C4-2B (cell line): ENCODE measurements at regions not wholly inside any gene's neighbourhood (a gene's known extent, or its start where the extent isn't known, plus 50 kb on each side); places are given as distances from the start of the nearest gene placed in this dataset.

Source experiments
- CTCF ChIP-seq: fragments of 450-650 bp; conservative IDR thresholded peaks from 2 replicates; pipeline ENCODE4 v1.5.1; 2017; ENCODE audit warnings: mild to moderate bottlenecking
- ZFX ChIP-seq: fragments of 450-650 bp; IDR thresholded peaks from 2 replicates; pipeline ENCODE4 v1.6.1; 2017

GRCh38 chr14:105591052-105591451 is 64.7 kb downstream of the TMEM121 start:
- no peak for TF ChIP-seq CTCF
- TF ChIP-seq ZFX = no peak
